ENCODE measurements at regions not wholly inside any gene's neighbourhood (a gene's known extent, or its start where the extent isn't known, plus 50 kb on each side); places are given as distances from the start of the nearest gene placed in this dataset.
A peak's percentile ranks its signal among the peaks of the same experiment; 100 is the strongest.

DNA sequence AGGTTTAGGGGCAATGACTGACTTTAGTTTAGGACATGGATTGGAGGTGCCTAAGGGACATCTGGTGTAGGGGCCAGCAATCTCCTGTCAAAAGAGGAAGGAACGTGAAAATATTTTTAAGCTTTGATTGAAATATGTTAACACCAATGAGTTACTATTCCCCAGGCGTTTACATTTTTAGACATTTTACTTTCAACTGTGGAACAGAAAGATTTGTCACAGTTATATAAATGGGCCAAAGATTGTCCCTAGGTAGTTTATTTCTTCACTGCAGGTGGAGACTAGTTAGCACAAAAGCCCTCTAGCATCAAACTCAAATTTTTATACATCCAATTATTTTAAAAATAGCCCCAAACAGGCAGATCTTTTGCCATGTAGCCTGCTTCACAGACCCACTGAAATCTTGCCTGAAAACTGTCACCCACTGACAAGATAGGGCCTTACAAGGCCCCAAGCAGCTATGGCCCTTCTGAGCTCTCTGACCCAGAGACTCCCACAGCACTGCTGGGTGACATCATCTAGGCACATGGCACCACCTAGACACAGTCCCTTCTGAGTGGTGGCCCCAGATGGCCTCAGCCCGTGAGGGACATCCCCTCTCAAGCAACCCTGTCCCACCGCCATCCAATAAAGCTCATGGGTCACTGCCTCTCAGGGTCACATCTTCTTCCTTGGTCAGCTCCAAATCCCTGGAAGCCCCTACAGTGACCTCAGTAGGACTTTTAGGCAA is 64.8 kb upstream of the DOCK9 start:
- H3K4me1 Mint-ChIP-seq (ENCODE audit: low read depth), result peaks cover 81% of the 10 kb centered on the region
- H3K9me3 Mint-ChIP-seq, result no peaks in the 10 kb centered on the region
- no peaks in the 10 kb centered on the region for H3K27me3 Mint-ChIP-seq (ENCODE audit: low read depth)
- H3K36me3 Mint-ChIP-seq (ENCODE audit: insufficient read depth in 2 of 2), result no peaks in the 10 kb centered on the region
- DNase-seq (no peak), ATAC-seq (replicated peaks in 1 of 2) (no peak)
- peak overlapping the region in 1 of 2 donors; percentile 33 for H3K4me3 Mint-ChIP-seq
- no peak overlapping the region for H3K27ac Mint-ChIP-seq

DNA sequence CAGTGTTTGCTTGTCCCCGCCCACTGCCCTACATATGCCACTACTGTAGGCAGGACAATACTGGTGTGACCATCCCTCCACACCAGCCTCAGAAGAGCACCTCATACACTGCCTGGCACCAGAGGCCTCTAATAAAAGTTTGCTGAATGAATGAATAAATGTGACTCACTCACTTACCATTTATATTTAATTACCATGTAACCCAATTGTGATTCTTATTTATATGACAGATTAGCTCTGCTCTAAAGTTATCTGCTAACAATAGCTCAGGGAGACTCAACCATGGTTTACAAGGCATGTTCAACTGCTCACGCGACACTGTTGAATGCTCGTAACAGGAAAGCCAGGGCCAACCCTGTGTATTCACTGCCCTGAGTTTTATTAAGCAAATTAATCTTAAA is 66.0 kb upstream of the DOCK9 start:
- no peaks in the 10 kb centered on the region for H3K27me3 Mint-ChIP-seq (ENCODE audit: low read depth)
- DNase-seq, result no peak
- no peaks in the 10 kb centered on the region for H3K36me3 Mint-ChIP-seq (ENCODE audit: insufficient read depth in 2 of 2)
- H3K9me3 Mint-ChIP-seq, result no peaks in the 10 kb centered on the region
- ATAC-seq (replicated peaks in 1 of 2), result no peak
- H3K4me1 Mint-ChIP-seq (ENCODE audit: low read depth), result peaks cover 86% of the 10 kb centered on the region
- H3K27ac Mint-ChIP-seq, result no peak overlapping the region
- no peak overlapping the region for H3K4me3 Mint-ChIP-seq

DNA sequence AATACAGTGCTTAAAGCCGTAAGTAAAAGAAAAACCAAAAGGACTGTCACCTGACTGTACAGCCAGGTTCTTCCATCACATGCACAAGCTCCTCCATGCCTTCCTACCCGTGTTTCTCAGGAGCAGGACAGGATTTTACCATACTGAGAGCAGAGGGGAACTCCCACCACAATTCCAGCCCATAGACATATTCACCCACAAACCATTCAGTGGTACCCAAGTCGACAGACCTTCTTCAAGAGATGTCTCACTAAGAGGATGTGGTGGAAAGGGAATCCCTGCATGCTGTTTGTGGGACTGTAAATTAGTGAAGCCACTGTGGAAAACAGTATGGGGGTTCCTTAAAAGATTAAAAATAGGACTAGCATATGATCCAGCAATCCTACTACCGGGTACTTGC is 66.9 kb upstream of the DOCK9 start:
- DNase-seq (no peak), ATAC-seq (replicated peaks in 1 of 2) (no peak)
- H3K27me3 Mint-ChIP-seq (ENCODE audit: low read depth), result no peaks in the 10 kb centered on the region
- peaks cover 0 to 2% of the 10 kb centered on the region in 2 donors for H3K36me3 Mint-ChIP-seq (ENCODE audit: insufficient read depth in 2 of 2)
- peaks cover 92% of the 10 kb centered on the region for H3K4me1 Mint-ChIP-seq (ENCODE audit: low read depth)
- peak overlapping the region; percentile 74 for H3K27ac Mint-ChIP-seq
- no peaks in the 10 kb centered on the region for H3K9me3 Mint-ChIP-seq
- H3K4me3 Mint-ChIP-seq, result peak overlapping the region; percentile 33 to 69

DNA sequence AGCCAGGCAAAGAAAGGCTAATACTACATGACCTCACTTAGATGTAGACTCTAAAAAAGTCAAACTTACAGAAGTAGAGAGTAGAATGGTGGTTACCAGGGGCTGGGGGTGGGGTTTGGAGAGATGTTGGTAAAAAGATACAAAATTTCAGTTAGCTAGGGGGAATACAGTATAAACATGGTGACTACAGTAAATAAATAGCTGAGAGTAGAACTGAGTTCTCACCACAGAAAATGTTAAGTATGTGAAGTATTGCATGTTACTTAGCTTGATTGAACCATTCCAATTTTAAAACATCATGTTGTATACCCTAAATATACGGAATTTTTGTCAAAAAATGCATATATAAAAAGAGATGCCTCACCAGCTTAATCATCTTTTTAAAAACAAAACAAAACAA is 67.5 kb upstream of the DOCK9 start:
- H3K27me3 Mint-ChIP-seq (ENCODE audit: low read depth), result no peaks in the 10 kb centered on the region
- peak overlapping the region; percentile 74 for H3K27ac Mint-ChIP-seq
- no peak for DNase-seq
- H3K36me3 Mint-ChIP-seq (ENCODE audit: insufficient read depth in 2 of 2), result peaks cover 0 to 2% of the 10 kb centered on the region in 2 donors
- no peaks in the 10 kb centered on the region for H3K9me3 Mint-ChIP-seq
- ATAC-seq (replicated peaks in 1 of 2), result no peak
- peak overlapping the region; percentile 69 to 75 for H3K4me3 Mint-ChIP-seq
- H3K4me1 Mint-ChIP-seq (ENCODE audit: low read depth), result peaks cover 98% of the 10 kb centered on the region

DNA sequence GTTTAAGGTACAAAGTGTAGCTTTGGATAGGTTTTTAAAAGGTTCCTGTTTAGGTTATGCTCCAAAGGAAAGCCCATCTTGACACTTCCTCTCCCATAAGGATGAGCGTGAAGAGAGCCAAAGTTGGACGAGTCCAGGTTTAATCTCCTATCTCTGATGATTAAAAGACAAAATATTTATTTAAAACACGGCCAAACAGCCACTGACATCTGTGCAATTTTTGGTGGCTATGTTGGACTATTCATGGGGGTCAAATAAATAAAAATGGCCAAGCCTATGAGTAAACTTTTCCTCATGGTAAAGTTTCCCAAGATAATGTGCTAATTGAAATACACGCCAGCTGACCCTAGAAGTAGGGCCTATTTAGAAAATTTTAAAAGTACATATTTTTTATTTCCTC is 69.0 kb upstream of the DOCK9 start:
- peaks cover 0 to 2% of the 10 kb centered on the region in 2 donors for H3K36me3 Mint-ChIP-seq (ENCODE audit: insufficient read depth in 2 of 2)
- no peaks in the 10 kb centered on the region for H3K27me3 Mint-ChIP-seq (ENCODE audit: low read depth)
- H3K27ac Mint-ChIP-seq, result peak overlapping the region; percentile 74
- DNase-seq, result no peak
- ATAC-seq (replicated peaks in 1 of 2), result no peak
- H3K4me1 Mint-ChIP-seq (ENCODE audit: low read depth), result peaks cover 99% of the 10 kb centered on the region
- H3K9me3 Mint-ChIP-seq, result no peaks in the 10 kb centered on the region
- H3K4me3 Mint-ChIP-seq, result peak overlapping the region; percentile 69 to 75

DNA sequence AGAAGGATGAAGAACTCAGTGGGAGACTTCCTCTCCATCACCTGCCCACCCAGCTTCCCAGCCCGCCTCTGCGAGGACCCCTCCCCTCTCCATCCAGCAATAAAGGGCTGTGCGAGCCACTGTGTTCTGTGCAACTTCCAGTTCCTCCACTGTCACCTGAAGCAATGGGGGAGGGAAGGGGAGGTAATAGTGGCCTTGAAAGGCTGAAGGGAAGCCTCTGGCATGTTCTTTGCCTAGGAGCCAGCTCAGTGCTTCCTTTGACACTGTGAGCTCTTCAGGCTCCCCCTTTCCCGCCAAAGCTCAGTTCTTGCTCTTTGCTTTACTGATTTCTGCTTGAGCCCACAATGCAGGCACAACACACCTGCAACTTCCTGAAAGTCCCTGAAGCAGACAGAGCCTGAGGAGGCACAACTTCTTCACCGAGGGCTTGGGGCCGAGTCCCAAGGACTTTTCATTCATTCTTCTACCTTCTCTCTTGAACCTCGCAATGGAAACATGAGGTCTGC is 73.2 kb upstream of the DOCK9 start:
- Mint-ChIP-seq H3K27ac (peak overlapping the region; percentile 71), H3K4me1 (ENCODE audit: low read depth) (peaks cover 96% of the 10 kb centered on the region), H3K27me3 (ENCODE audit: low read depth) (no peaks in the 10 kb centered on the region), H3K4me3 (peak overlapping the region; percentile 67 to 86), H3K9me3 (no peaks in the 10 kb centered on the region), H3K36me3 (ENCODE audit: insufficient read depth in 2 of 2) (peaks cover 0 to 2% of the 10 kb centered on the region in 2 donors)
- no peak for DNase-seq
- ATAC-seq (replicated peaks in 1 of 2), result no peak

DNA sequence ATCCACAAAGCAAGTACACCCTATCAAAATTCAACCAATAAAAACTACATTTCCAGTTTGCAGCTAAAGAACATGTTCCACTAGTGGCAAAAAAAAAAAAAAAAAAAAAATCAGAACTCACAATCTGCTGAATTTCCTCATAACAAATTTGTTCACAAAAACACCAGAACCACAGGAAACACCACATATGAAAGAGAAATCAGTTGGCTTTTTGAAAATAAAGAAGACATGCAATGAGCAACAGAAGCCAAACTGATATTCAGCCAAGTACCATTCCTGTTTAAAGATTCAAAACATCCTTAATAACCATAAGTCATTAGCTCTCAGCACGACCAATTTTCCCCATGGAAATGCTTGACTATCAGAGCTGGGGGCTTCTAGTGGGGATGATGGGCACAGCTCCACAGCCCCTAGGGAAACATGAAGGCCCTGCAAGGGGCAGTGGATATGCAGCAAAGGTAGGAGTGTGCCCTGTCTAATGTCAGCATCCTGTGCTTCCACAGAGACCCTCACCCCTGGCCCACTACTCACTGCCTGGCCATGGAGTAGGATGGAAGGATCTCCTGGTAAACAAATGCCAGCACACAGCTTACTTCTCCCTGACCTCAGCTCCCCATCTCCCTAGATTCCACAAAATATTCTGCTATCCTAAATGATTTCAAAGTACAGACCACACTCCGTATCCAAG is 74.0 kb upstream of the DOCK9 start:
- no peak for DNase-seq
- Mint-ChIP-seq H3K4me1 (ENCODE audit: low read depth) (peaks cover 87% of the 10 kb centered on the region), H3K9me3 (no peaks in the 10 kb centered on the region), H3K4me3 (peak overlapping the region; percentile 67 to 86), H3K27ac (peak overlapping the region; percentile 71), H3K27me3 (ENCODE audit: low read depth) (no peaks in the 10 kb centered on the region), H3K36me3 (ENCODE audit: insufficient read depth in 2 of 2) (peaks cover 0 to 2% of the 10 kb centered on the region in 2 donors)
- peak; percentile 17 to 43 for ATAC-seq (replicated peaks in 1 of 2)

DNA sequence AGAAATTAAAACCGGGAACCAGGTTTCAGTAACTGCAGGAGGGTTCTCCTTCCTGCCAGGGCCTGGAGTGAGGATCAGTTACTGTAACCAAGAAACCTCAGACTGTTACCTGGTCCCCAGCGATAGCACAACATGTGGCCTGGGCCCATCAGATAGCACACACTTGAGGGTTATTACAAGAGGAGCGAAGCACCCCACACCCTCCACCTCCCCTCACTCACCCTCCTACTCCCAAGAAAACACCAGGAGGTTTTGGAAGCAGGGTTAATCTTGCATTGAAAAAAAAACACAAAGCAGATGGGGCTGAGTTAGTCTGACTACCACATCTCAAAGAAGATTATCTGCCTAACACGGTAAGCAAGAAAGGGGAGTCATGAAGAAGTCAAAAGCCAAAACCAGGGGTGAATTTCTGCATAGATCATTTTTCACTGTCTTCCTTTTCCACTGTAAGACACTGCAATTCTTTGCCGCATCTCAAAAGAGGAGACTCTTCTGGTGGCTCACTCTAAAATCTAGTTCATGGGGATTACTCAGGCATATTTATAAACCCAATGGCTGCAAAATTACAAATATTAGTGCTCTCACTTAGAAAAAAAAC is 75.9 kb upstream of the DOCK9 start:
- ATAC-seq (replicated peaks in 1 of 2), result peak; percentile 29 to 30
- Mint-ChIP-seq H3K9me3 (no peaks in the 10 kb centered on the region), H3K27me3 (ENCODE audit: low read depth) (no peaks in the 10 kb centered on the region), H3K4me3 (peak overlapping the region; percentile 66 to 77), H3K27ac (no peak overlapping the region), H3K36me3 (ENCODE audit: insufficient read depth in 2 of 2) (peaks cover 0 to 2% of the 10 kb centered on the region in 2 donors), H3K4me1 (ENCODE audit: low read depth) (peaks cover 72% of the 10 kb centered on the region)
- no peak for DNase-seq

DNA sequence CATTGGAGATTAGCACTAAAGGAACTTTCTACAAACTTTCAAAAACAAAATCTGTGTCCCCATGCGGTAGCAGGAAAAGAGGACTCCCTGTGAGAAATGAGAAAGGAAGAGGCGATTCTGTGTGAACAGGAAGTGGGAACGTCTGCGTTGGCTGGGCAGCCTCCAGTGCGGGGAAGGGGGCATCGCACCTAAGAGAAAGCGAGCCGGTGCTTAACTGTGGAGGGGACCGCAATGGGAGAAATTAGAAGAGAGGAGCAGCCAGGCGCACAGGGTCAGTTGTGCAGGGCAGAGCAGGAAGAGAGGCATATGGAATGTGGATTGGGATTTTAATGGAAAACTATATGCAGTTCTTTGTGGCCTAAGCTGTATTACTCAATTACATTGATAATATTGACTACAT is 77.4 kb upstream of the DOCK9 start:
- ATAC-seq (replicated peaks in 1 of 2) (peak in 1 of 2 donors; percentile 34), DNase-seq (peak in 1 of 2 donors; percentile 17)
- Mint-ChIP-seq H3K9me3 (no peaks in the 10 kb centered on the region), H3K27ac (peak overlapping the region; percentile 79), H3K4me3 (peak overlapping the region; percentile 71 to 77), H3K36me3 (ENCODE audit: insufficient read depth in 2 of 2) (no peaks in the 10 kb centered on the region), H3K27me3 (ENCODE audit: low read depth) (no peaks in the 10 kb centered on the region), H3K4me1 (ENCODE audit: low read depth) (peaks cover 66% of the 10 kb centered on the region)

DNA sequence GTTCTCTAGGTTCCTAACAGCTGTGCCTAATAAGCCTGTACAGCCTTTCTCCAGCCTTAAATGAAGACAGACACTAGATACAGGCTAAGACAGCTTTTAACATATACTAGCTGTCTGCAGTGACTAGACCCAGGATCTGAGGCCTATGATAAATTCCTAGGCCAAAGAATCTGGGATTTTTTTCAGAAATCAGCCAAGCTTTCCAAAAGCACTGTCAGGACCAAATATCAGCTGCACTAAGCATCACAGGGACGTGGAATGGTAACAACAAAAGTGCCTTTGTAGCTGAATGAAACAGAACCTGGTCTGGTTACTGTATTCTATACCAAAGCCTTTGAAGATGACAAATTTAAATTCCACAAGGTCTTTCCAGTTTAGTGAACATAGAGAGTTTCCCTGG is 77.9 kb upstream of the DOCK9 start:
- no peaks in the 10 kb centered on the region for H3K36me3 Mint-ChIP-seq (ENCODE audit: insufficient read depth in 2 of 2)
- no peak overlapping the region for H3K27ac Mint-ChIP-seq
- no peaks in the 10 kb centered on the region for H3K27me3 Mint-ChIP-seq (ENCODE audit: low read depth)
- DNase-seq (no peak), ATAC-seq (replicated peaks in 1 of 2) (no peak)
- H3K4me1 Mint-ChIP-seq (ENCODE audit: low read depth), result peaks cover 61% of the 10 kb centered on the region
- no peak overlapping the region for H3K4me3 Mint-ChIP-seq
- no peaks in the 10 kb centered on the region for H3K9me3 Mint-ChIP-seq

DNA sequence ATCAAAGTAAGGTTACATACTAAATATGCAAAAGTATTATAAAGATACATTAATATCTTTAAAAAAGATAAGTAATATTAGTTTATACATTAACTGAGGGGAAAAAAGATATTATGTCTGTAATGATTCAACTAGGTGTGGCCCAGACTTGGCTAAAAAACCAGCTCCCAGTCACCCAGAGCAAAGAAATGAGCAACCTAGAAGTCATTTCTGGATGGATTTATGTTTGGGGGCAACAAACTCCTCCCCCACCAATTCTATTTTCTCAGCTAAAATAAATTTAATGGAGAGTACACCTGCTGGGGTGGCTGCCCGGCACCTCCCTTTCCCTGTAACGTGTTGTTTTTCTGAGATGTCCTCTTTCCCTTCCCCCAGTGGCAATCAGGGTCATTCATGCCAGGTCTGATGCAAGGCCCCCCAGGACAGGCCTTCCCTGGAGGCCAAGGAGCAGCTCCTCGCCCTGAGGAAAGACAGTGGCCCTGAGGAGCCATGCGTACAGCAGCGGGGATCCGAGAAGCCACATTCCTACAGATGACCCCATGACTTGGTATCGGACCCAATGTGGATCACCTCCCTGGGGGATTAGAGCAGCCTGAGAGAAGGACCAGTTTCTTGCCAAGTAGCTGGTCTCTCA is 78.6 kb upstream of the DOCK9 start:
- ATAC-seq (replicated peaks in 1 of 2), result no peak

DNA sequence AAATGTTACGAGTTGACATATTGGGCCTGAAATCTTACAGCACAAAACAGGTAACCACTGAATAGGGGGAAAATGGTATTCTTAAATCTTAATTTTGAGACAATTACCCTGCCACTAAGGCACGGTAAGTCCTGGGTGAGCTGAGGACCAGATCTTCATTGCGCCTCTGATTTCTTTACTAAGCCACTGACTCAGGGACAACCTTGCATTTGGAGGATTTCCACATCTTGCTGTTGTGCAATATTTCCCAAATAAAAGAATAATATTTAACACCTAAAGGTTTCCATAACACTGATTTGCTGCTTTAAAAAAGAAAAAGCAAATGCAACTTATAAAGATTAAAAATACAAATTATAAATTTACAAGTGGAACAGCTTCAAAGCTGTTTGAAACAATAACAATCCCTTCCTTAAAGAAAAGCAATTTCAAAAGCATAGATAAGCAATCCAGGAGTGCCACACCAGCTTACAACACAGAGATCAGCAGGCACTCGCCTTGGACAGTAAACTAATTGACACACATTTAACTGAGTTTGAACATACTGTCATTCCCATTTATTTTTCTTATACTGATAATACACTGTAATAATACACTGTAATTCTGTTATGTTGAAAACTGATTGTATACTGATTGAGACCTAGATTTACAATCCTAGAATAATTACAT is 79.6 kb upstream of the DOCK9 start:
- DNase-seq (no peak), ATAC-seq (replicated peaks in 1 of 2) (no peak)
- H3K27ac Mint-ChIP-seq, result no peak overlapping the region
- H3K4me3 Mint-ChIP-seq, result no peak overlapping the region
- H3K27me3 Mint-ChIP-seq (ENCODE audit: low read depth), result no peaks in the 10 kb centered on the region
- H3K36me3 Mint-ChIP-seq (ENCODE audit: insufficient read depth in 2 of 2), result no peaks in the 10 kb centered on the region
- no peaks in the 10 kb centered on the region for H3K9me3 Mint-ChIP-seq
- H3K4me1 Mint-ChIP-seq (ENCODE audit: low read depth), result peaks cover 60% of the 10 kb centered on the region

More for the DNA sequence above, 78.6 kb upstream of the DOCK9 start:
- H3K4me3 Mint-ChIP-seq, result no peak overlapping the region
- no peak for DNase-seq
- H3K36me3 Mint-ChIP-seq (ENCODE audit: insufficient read depth in 2 of 2), result no peaks in the 10 kb centered on the region
- no peak overlapping the region for H3K27ac Mint-ChIP-seq
- peaks cover 61% of the 10 kb centered on the region for H3K4me1 Mint-ChIP-seq (ENCODE audit: low read depth)
- no peaks in the 10 kb centered on the region for H3K27me3 Mint-ChIP-seq (ENCODE audit: low read depth)
- H3K9me3 Mint-ChIP-seq, result no peaks in the 10 kb centered on the region
